GOT3 (cell line): ENCODE measurements at regions not wholly inside any gene's neighbourhood (a gene's known extent, or its start where the extent isn't known, plus 50 kb on each side); places are given as distances from the start of the nearest gene placed in this dataset.
A peak's percentile ranks its signal among the peaks of the same experiment; 100 is the strongest.
"Not testable (repeated sequence)": the region's sequence is repeated elsewhere in the genome, so short reads cannot be mapped to it uniquely, and the experiment has no call there.

ENCODE experiments used
- DNase-seq: peaks from one replicate; lab custom pipeline; 2025; ENCODE audit warnings: mixed read lengths; lab: John Stamatoyannopoulos, UW

DNA sequence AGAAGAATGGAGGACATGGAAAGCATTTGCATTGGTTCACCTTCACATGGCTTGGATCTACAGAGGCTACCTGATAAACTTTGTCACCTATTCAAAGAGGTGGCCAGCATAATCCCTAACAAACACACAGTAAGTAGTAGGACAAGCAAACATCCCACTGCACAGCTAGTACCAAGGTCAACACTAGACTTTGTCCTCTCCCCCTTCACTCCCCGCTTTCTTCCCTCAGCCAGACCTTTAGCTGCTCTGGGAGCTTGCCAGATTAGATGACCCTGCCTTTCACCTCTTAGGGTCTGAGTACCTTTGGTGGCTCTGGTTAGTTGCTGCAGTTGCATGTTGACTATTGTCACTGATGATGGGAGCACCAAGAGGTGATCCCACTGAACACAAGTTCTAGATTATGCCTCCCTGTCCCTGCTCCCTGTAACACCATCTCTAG is 211.3 kb downstream of the CCDC74A start:
- DNase-seq, result not testable (repeated sequence)

DNA sequence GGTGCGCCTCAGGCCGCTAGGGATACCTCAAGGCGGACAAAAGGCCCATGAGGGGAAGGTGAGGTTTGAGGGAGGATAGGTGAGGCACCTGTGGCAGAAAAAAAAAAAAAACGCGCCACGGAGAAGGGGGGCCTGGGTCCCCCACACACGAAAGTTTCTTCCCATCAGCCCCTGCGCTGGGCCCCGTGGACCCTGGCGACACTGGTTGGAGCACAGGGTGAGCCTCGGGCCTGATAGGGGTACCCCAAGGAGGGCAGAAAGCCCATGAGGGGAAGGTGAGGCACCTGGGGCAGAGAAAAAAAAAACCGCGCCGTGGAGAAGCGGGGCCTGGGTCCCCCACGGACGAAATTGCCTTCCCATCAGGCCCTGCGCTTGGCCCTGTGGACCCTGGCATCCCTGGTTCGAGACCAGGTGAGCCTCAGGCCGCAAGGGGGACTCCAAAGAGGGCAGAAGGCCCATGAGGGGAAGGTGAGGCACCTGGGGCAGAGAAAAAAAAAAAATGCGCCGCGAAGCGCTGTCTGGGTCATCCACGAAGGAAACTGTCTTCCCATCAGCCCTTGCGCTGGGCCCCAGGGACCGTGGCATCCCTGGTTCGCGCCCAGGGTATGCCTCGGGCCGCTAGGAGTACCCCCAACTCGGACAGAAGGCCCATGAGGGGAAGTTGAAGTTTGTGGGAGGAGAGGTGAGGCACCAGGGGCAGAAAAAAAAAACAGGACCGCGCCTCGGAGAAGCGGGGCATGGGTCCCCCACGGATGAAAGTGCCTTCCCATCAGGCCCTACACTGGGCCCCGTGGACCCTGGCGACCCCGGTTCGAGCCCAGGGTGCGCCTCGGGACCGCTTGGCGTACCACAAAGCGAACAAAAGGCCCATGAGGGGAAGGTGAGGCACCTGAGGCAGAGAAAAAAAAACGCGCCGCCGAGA is 226.2 kb downstream of the CCDC74A start:
- DNase-seq, result no peak

DNA sequence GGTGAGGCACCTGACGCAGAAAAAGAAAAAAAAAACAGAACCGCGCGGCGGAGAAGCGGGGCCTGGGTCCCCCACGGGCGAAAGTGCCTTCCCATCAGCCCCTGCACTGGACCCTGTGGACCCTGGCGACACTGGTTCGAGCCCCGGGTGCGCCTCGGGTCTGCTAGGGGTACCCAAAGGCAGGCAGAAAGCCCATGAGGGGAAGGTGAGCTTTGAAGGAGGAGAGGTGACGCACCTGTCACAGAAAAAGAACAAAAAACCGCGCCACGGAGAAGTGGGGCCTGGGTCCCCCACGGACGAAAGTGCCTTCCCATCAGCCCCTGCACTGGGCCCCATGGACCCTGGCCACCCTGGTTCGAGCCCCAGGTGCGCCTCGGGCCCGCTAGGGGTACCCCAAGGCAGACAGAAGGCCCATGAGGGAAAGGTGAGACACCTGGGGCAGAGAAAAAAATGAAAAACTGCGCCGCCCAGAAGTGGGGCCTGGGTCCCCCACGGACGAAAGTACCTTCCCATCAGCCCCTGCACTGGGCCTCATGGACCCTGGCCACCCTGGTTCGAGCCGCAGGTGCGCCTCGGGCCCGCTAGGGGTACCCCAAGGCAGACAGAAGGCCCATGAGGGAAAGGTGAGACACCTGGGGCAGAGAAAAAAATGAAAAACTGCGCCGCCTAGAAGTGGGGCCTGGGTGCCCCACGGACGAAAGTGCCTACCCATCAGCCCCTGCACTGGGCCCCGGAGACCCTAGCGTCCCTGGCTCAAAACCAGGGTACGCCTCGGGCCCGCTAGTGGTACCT is 227.4 kb downstream of the CCDC74A start:
- DNase-seq, result no peak

DNA sequence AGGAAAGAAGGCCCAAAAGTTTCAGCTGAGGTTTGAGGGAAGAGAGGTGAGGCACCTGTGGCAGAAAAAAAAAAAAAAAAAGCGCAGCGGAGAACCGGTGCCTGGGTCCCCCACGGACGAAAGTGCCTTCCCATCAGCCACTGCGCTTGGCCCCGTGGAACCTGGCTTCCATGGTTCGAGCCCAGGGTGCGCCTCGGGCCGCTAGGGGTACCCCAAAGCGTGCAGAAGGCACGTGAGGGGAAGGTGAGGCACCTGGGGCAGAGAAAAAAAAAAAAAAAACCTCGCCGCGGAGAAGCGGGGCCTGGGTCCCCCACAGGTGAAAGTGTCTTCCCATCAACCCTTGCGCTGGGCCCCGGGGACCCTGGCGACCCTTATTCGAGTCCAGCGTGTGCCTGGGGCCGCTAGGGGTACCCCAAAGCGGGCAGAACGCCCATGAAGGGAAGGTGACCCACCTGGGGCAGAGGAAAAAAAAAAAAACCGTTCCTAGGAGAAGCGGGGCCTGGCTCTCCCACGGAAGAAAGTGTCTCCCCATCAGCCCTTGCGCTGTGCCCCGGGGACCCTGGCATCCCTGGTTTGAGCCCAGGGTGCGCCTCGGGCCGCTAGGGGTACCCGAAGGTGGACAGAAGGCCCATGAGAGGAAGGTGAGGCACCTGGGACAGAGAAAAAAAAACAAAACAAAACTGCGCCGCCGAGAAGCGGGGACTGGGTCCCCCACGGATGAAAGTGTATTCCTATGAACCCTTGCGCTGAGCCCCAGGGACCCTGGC is 228.6 kb downstream of the CCDC74A start:
- no peak for DNase-seq

DNA sequence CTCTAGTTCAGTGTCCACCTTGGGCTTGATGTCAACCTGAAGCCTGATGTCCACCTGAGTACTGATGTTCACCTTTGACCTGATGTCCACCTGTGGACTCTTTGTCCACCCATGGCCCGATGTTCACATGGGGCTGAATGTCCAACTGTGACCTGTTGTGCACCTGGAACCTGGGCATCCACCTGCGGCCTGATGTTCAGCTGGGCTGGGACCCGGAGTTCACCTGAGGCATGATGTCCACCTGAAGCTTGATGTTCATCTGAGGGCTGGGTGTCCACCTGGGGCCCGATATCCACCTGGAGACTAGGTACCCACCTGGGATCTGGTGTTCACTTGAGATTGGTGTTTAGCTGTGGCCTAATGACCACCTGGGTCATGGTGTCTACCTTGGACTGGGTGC is 231.3 kb downstream of the CCDC74A start:
- not testable (repeated sequence) for DNase-seq

DNA sequence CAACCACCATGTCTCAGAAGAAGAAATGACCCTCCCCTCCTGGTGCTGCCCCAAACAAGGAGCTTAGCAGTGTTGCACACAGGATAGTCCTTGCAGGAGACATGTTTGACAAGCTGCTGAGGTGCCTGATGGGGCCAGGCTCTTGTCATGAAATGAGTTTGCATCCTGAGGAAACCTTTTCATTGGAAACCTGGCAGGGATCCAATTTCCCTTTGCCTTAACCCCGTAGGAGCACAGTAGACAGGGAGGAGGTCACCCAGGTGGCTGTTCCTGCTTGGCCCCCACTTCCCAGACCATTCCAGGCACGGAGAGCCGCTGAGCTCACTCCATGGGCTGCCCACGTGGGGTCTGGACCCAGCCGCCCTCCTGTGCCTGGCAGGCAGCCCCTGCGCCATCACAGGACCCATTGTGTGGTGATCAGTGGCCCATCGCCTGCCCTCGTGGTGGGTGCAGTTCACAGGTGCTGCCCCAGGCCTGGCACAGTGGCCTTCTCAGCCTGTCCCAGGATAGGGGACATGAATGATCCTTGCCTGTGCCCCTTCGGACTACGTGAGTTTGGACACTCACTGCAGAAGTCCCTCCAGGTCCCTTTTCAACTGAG is 247.4 kb downstream of the CCDC74A start:
- DNase-seq, result not testable (repeated sequence)

DNA sequence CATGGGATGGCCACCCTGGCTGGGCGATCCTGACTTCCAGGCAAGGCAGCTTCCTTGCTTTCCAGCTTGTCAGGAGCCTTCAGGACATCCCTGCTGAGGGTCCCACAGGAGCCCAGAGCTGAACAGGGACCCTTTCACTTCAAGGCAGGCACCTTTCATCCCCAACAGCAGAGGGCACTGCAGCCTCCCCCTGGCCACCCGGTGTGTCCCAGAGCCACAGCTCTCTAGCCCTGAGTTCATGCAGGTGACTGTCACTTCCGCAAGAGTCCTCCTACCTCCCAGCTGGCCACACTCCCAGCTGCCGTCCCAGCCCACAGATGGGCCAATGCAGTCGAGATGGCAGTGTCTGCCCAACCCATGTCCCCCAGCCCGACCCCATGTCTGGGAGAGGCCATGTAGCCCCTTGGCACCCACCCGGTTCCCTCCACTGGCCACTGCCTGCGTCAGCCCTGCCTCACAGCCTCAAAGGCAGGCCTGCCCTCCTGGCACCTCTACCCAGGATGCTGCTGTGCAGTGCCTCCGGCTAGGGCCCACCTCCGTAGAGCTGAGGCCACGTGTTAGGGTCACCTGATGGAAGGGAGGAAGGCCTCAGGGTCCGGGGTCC is 248.3 kb downstream of the CCDC74A start:
- DNase-seq, result not testable (repeated sequence)

DNA sequence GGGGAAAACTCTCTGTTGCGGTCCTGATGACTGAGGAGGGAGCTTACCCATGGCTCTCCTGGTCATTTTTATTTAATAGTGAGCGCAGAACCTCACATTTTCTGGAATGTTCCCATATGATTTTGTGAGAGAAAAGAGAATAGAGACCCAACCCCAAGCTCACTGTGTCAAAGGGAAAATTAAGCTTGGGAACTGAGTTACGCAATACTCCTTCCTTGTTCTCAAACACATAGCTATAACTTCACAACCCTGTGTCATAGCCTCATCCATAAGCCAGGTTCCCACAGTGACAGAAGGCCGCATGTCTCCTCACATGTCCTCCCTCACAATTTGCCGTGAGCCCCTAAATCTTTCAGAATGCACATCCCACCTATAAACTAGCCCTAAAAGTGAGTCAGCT is 252.8 kb downstream of the CCDC74A start:
- not testable (repeated sequence) for DNase-seq

DNA sequence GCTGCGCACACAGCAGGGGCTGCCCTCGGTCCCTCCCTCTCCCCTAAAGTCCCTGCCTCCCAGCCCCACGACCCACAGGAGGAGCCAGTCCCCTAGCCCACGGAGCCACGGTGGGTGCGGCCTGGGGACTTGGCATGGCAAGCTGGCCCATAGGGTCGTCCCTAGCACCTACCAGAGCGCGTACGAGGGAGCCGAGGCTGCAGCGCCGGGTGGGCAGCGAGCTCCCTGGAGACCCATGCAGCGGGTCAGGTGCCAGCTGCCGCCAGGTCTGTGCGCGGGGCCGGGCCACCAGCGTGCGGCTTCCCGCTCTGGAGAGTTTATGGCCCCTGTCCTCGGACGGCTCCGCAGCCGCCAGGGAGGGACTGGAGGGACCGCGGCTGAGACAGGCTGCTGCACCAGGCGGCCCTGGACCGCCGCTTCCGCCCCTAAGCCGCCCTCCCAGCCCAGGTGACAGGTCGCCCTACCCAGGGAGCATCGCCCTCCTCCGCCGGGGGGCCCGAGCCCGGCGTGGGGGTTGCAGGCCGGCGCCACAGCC is 273.6 kb downstream of the CCDC74A start:
- DNase-seq, result no peak

DNA sequence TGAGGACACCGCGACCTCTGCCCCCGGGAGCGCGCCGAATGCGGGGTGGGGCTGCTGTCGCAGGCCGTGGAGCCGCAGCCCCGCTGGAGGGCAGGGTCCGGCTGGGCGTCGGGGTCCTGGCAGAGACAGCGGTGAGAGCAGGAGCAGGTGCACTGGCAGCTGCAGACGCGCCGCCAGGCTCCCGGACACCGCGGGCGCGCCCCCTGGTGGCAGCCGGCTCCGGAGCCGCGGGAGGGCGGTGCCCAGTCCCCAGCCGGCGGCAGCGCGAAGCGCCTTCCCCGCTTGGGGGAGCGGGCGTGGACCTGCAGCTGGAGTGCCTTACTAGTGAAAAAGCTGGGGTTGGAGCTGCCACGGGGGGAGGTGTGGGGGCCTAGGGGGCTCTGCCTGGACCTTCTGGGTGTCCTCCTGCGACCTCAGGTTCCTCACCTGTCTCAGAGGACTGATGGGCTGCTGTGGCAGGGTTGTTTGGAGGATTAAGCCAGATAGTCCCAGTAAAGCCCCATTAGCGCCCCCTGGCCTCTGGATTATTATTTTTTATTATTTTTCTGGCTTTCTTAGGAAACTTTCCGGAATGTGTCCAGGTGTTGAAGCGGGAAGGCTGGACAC is 274.2 kb downstream of the CCDC74A start:
- peak; percentile 51 for DNase-seq

DNA sequence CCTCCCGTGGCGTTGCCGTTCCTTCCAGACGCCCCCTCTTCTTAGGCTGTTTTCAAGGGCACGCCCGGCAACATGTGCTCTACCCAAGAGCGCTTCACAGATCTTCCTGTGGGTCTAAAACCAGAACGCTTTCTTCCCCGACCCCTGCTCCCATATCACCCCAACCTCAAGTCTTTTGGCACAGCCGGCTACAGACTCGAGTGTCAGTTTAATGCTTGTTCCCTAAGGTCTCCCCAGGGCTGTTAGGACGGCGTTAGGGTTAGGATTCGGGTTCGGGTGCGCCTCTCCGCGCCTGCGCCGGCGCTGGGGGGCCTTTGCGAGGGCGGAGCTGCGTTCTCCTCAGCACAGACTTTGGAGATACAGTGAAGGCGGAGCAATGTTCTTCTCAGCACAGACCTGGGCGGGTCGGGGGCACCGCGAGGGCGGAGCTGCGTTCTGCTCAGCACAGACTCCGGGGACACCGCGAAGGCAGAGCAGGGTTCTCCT is 274.7 kb downstream of the CCDC74A start:
- not testable (repeated sequence) for DNase-seq

DNA sequence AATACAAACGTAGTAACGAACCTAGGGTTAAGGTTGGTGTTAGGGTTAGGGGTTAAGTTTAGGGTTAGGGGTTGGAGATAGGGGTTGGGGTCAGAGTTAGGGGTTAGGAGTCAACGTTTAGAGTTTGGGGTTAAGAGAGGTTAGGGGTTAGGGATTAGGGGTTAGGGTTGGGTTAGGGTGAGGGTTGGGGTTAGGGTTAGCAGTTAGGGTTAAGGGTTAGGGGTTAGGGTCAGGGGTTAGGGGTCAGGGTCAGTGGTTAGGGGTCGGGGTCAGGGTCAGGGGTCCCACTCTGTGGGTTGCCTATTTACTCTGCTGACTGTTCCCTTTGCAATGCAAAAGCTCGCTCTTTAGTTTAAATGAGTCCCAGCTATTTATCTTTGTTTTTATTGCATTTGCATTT is 275.5 kb downstream of the CCDC74A start:
- not testable (repeated sequence) for DNase-seq

DNA sequence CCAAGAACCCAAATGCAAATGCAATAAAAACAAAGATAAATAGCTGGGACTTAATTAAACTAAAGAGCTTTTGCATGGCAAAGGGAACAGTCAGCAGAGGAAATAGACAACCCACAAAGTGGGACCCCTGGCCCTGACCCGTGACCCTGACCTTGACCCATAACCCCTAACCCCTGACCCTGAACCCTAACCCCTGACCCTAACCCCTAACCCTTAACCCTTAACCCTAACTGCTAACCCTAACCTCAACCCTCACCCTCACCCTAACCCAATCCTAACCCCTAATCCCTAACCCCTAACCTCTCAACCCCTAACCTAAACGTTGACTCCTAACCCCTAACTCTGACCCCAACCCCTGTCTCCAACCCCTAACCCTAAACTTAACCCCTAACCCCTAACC is 284.9 kb downstream of the CCDC74A start:
- DNase-seq, result not testable (repeated sequence)

DNA sequence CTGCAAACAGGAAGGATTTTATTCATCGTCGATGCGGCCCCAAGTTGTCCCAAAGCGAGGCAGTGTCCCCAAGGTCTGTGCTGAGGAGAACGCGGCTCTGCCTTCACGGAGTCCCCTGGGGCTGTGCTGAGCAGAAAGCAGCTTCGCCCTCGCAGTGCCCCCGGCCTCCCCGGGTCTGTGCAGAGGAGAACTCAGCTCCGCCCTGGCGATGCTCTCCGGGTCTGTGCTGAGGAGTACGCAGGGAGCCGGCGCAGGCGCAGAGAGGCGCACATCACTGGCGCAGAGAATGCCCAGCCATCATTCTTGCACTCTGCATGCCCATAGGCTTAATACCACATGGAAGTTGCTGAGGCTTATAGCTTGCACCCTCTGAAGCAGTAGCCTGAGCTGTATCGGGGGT is 285.7 kb downstream of the CCDC74A start:
- not testable (repeated sequence) for DNase-seq

DNA sequence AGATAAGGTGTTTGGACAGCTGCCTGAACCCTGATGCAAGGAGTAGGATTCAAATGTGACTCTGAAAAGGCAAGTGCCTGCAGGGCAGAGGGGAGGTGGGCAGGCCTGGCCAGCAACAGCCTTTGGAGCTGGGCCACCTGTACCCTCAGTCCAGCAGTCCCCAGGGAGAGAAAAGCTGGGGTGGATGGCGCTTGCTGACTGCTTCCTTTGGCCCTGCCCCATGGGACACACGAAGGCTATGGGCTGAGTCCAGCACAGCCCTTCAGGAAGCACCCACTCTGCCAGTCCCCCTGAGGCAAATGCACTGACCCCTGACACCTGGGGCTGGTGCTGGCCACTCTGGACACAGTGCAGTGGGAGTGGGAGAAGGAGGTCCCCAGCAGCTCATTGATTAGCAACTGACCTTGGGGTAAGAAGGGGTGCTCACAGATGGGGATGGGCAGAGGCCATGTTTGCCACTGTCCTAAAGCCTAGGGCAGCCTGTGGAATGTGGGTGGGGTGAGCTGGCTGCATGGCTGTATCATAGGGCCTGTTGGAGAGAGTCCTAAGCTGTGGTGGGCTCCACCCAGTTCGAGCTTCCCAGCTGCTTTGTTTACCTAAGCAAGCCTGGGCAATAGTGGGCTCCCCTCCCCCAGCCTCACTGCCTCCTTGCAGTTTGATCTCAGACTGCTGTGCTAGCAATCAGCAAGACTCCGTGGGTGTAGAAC is 290.7 kb downstream of the CCDC74A start:
- DNase-seq, result not testable (repeated sequence)

DNA sequence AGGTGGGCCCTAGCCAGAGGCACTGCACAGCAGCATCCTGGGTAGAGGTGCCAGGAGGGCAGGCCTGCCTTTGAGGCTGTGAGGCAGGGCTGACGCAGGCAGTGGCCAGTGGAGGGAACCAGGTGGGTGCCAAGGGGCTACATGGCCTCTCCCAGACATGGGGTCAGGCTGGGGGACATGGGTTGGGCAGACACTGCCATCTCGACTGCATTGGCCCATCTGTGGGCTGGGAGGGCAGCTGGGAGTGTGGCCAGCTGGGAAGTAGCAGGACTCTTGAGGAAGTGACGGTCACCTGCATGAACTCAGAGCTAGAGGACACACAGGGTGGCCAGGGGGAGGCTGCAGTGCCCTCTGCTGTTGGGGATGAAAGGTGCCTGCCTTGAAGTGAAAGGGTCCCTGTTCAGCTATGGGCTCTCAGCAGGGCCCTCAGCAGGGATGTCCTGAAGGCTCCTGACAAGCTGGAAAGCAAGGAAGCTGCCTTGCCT is 294.6 kb downstream of the CCDC74A start:
- DNase-seq, result not testable (repeated sequence)

DNA sequence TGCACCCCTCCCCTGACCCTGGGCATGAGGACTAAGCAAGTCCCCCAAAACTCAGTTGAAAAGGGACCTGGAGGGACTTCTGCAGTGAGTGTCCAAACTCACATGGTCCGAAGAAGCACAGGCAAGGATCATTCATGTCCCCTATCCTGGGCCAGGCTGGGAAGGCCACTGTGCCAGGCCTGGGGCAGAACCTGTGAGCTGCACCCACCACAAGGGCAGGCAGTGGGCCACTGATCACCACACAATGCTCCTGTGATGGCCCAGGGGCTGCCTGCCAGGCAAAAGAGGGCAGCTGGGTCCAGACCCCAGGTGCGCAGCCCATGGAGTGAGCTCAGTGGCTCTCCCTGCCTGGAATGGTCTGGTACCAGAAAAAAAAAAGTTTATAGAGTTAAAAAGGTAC is 295.4 kb downstream of the CCDC74A start:
- DNase-seq, result not testable (repeated sequence)

DNA sequence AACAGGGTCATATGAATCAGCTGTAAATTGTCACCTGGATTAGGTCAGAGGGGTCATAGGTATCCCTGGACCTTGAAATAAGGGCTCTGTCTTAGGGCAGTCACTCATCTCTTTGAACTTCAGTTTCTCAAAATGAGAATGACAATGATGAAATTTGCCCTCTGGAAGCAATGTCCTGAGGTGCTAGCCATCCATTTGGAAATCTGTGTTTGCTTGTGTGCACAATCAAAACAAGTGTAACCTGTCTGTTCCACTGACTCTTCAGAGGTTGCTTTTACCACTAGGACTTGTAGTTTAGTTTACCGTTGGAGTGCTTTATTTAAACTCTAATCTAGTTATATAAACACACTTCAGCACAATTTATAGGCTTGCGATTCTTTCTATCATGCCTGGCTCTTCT is 297.3 kb downstream of the CCDC74A start:
- DNase-seq, result not testable (repeated sequence)

DNA sequence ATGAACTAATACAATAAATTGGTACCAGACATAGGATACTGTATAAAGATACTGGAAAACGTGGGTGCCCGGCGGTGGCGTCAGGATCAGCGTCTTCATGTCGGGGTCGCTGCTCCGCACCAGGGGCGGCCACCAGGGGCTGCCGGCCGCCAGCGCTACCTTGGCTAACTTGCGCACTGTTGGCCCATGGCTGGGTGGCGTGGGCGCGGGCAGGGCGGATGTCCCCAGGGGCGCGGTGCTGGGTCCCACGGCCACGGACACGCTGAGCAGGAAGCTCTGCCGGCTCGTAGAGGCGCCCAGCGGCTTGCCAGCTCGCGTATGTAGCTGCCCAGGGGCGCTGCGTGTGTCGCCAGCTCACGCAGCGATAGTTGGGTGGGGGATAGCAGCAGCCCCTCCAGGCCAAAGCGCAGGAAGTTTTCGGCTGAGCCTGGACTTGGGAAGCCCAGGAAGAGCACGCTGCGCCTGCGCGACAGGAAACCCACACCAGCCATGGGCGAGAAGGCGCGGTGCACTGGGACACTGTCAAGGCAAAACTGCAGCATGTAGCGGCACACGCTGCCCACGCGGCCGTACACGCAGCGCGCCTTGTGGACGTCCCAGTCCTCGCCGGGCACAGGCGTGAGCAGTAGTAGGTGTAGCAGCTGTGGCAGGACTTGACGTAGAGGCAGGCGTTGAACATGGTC is 299.9 kb downstream of the CCDC74A start:
- DNase-seq, result no peak
